ENCODE measurements at regions not wholly inside any gene's neighbourhood (a gene's known extent, or its start where the extent isn't known, plus 50 kb on each side); places are given as distances from the start of the nearest gene placed in this dataset.

GRCh38 chrX:130498653-130499274 is 97.0 kb downstream of the RBMX2 start:
- H4K20me1 ChIP-seq (ENCODE audit: control insufficient read depth, insufficient read depth) = no peaks in the 10 kb centered on the region
- DNase-seq (ENCODE audit: low read depth, low spot score) (no peak), FAIRE-seq (no peak), ATAC-seq (no peak)
- no peak overlapping the region for H3K27ac ChIP-seq (ENCODE audit: control insufficient read depth, insufficient read depth)
- ChIA-PET SMC1A (ENCODE audit: uncharacterized antibody, unreplicated experiment) (no interaction called here), CTCF (no interaction called here), POLR2A (no interaction called here), RAD21 (ENCODE audit: unreplicated experiment) (no interaction called here)
- H3K4me3 ChIP-seq = no peak overlapping the region
- no peak overlapping the region for H3K9ac ChIP-seq (ENCODE audit: control insufficient read depth, insufficient read depth, low read length)
- no peaks in the 10 kb centered on the region; a peak in 1 of 4 replicates for H3K27me3 ChIP-seq (replicated peaks in 1 of 2; ENCODE audit: control insufficient read depth in 2 of 2, insufficient read depth in 2 of 2, low read length in 1 of 2)
- no peaks in the 10 kb centered on the region for H3K4me1 ChIP-seq (ENCODE audit: control insufficient read depth, insufficient read depth, low read length)
- no peak overlapping the region for H3K4me2 ChIP-seq (ENCODE audit: control insufficient read depth, insufficient read depth)
- WGBS (ENCODE audit: insufficient coverage, insufficient replicate concordance, low lambda C conversion rate, missing lambda C conversion rate) = 38% methylated on average over 1 of the region's 1 CpG
- in situ Hi-C loops (cut with MboI) = no loop called here
- intact Hi-C loops (cut with micrococcal nuclease; ENCODE audit: unreplicated experiment) = no loop called here
- TF ChIP-seq NR2F1 (conservative IDR thresholded peaks at IDR 0.05) = no peak
- TF ChIP-seq SMARCA5 (IDR thresholded peaks at IDR 0.05) = no peak
- no peak for TF ChIP-seq MLLT1 (IDR thresholded peaks at IDR 0.05)
- no peak for TF ChIP-seq LARP7 (IDR thresholded peaks at IDR 0.05)
- TF ChIP-seq NBN (IDR thresholded peaks at IDR 0.05) = no peak
- no peak for TF ChIP-seq BMI1 (IDR thresholded peaks at IDR 0.05; ENCODE audit: borderline replicate concordance)
- no peak for TF ChIP-seq NFXL1 (IDR thresholded peaks at IDR 0.05; ENCODE audit: borderline replicate concordance)
- no peak for TF ChIP-seq ASH2L (IDR thresholded peaks at IDR 0.05; ENCODE audit: borderline replicate concordance, low read depth)
- no peak for TF ChIP-seq ZNF622 (IDR thresholded peaks at IDR 0.05)
- no peak for TF ChIP-seq SUPT20H (IDR thresholded peaks at IDR 0.05; ENCODE audit: borderline replicate concordance, control insufficient read depth, low read depth, low read length)
- TF ChIP-seq CHD1 (IDR thresholded peaks at IDR 0.05; ENCODE audit: low read depth, low read length) = no peak
- TF ChIP-seq HDAC6 (IDR thresholded peaks at IDR 0.05; ENCODE audit: unreplicated experiment) = no peak
- no peak for TF ChIP-seq NFYA (IDR thresholded peaks at IDR 0.05; ENCODE audit: borderline replicate concordance, low read depth, low read length)
- no peak for TF ChIP-seq RBBP5 (conservative IDR thresholded peaks at IDR 0.05)
- no peaks in the 10 kb centered on the region for H3K9me3 ChIP-seq (replicated peaks; ENCODE audit: control insufficient read depth, insufficient read depth, low read length)
- BruUV-seq (replicated peaks) = no TSS peak
- no peaks in the 10 kb centered on the region for H3K79me2 ChIP-seq (ENCODE audit: control insufficient read depth, insufficient read depth, low read length)
- H2AFZ ChIP-seq (ENCODE audit: control insufficient read depth, low read depth, low read length) = no peak overlapping the region
- no peaks in the 10 kb centered on the region for H3K36me3 ChIP-seq (ENCODE audit: control insufficient read depth in 2 of 2, insufficient read depth in 2 of 2, low read length in 1 of 2)
